CD4-positive, alpha-beta T cell (primary cell): ENCODE measurements at regions not wholly inside any gene's neighbourhood (a gene's known extent, or its start where the extent isn't known, plus 50 kb on each side); places are given as distances from the start of the nearest gene placed in this dataset.

Experiments
- ATAC-seq: fragments of 200-7000 bp; cut with Tn5 transposase; one replicate; pipeline ENCODE4 v1.10.0; 2022; ENCODE audit warnings: mild to moderate bottlenecking; ENCODE audit not compliant: poor library complexity
- CTCF ChIA-PET: fragments of 350-600 bp; sonication (Branson Sonifier 250); formaldehyde crosslinking; loops from one replicate; lab custom pipeline; 2021; ENCODE audit warnings: antibody characterized with exemption, inconsistent platforms; lab: Charles Lee
- POLR2A ChIA-PET: fragments of 350-600 bp; sonication (Branson Sonifier 250); formaldehyde crosslinking; loops from one replicate; lab custom pipeline; 2021; ENCODE audit warnings: antibody characterized with exemption, inconsistent platforms; lab: Charles Lee
- DNase-seq, 14 experiments: peaks; one replicate each; pipeline ENCODE4 v3.0.0-alpha.2; 2013 to 2020; ENCODE audit warnings: mixed read lengths in 2 of 14
- H3K27ac ChIP-seq, 2 donors: one replicate each; pipeline versions ENCODE4 v1.5.1 to v1.7.0; 2013; ENCODE audit warnings: low read length in 2 of 2, low read depth in 1 of 2, mild to moderate bottlenecking in 1 of 2
- H3K27me3 ChIP-seq, 2 experiments: 1 replicate in 1 of 2; 2 replicates in 1 of 2; pipeline versions ENCODE4 v1.6.1 to v1.7.0; 2013; ENCODE audit warnings: low read length in 2 of 2, control low read depth in 1 of 2, mild to moderate bottlenecking in 1 of 2, moderate library complexity in 1 of 2; ENCODE audit not compliant: insufficient read depth in 2 of 2, control insufficient read depth in 1 of 2
- H3K36me3 ChIP-seq: one replicate; pipeline ENCODE4 v1.6.1; 2013; ENCODE audit warnings: low read length, control low read depth; ENCODE audit not compliant: insufficient read depth
- H3K4me1 ChIP-seq: one replicate; pipeline ENCODE4 v1.6.1; 2013; ENCODE audit warnings: low read length, control low read depth; ENCODE audit not compliant: insufficient read depth
- H3K4me3 ChIP-seq: one replicate; pipeline ENCODE4 v1.5.1; 2013; ENCODE audit warnings: mild to moderate bottlenecking, low read length, moderate library complexity
- H3K9me3 ChIP-seq, 2 experiments: 1 replicate in 1 of 2; 2 replicates in 1 of 2; pipeline versions ENCODE4 v1.6.1 to v1.7.0; 2013; ENCODE audit warnings: low read length in 2 of 2, mild to moderate bottlenecking in 2 of 2, control low read depth in 1 of 2, moderate library complexity in 1 of 2; ENCODE audit not compliant: control insufficient read depth in 1 of 2, insufficient read depth in 1 of 2
- H3K27ac Mint-ChIP-seq: one replicate; pipeline ENCODE4 v1.8.0; 2020; ENCODE audit warnings: mixed read lengths
- H3K27me3 Mint-ChIP-seq: one replicate; pipeline ENCODE4 v1.8.0; 2021; ENCODE audit warnings: mixed read lengths
- H3K36me3 Mint-ChIP-seq: one replicate; pipeline ENCODE4 v1.8.0; 2021; ENCODE audit warnings: low read depth, mixed read lengths
- H3K4me1 Mint-ChIP-seq: one replicate; pipeline ENCODE4 v1.8.0; 2021; ENCODE audit warnings: low read depth, mixed read lengths
- H3K4me3 Mint-ChIP-seq: one replicate; pipeline ENCODE4 v1.8.0; 2020; ENCODE audit warnings: mild to moderate bottlenecking, mixed read lengths
- H3K9me3 Mint-ChIP-seq: one replicate; pipeline ENCODE4 v1.8.0; 2020; ENCODE audit warnings: mixed read lengths
- CTCF ChIP-seq: fragments of 200-600 bp; IDR thresholded peaks from one replicate; pipeline ENCODE4 v1.8.0; 2022; ENCODE audit warnings: antibody characterized with exemption, mild to moderate bottlenecking
- intact Hi-C, 2 experiments: fragments of 100-400 bp; cut with DNase I in 1 of 2; cut with micrococcal nuclease in 1 of 2; formaldehyde crosslinking; loops; one replicate each; pipeline versions ENCODE4 v1.15.1 to v1.9.0; 2023 to 2025; cut with DNase I, micrococcal nuclease

- DNase-seq = peak in 1 of 14 experiments; percentile 5
- H3K27ac ChIP-seq = no peak overlapping the region
- Mint-ChIP-seq H3K27ac (no peak overlapping the region), H3K36me3 (no peaks in the 10 kb centered on the region), H3K4me3 (no peak overlapping the region), H3K4me1 (no peaks in the 10 kb centered on the region), H3K27me3 (no peaks in the 10 kb centered on the region), H3K9me3 (no peaks in the 10 kb centered on the region)
- intact Hi-C loops = loop anchor here (5.0 kb wide), 1 partner anchor 1244 kb away; no protein-coding TSS in a partner anchor
- TF ChIP-seq CTCF = no peak
- H3K27me3 ChIP-seq = no peaks in the 10 kb centered on the region
- no peak for ATAC-seq
- no peaks in the 10 kb centered on the region for H3K9me3 ChIP-seq
- H3K36me3 ChIP-seq = no peaks in the 10 kb centered on the region
- ChIA-PET CTCF (no interaction called here), POLR2A (no interaction called here)
- no peaks in the 10 kb centered on the region for H3K4me1 ChIP-seq
- H3K4me3 ChIP-seq = no peak overlapping the region
Observed at GRCh38 chr10:36880898-36881297, 244.5 kb upstream of the ANKRD30A start.

GRCh38 chr10:36872702-36873393, 252.6 kb upstream of the ANKRD30A start:
- CTCF ChIA-PET = no interaction called here

GRCh38 chr10:36840788-36841187, 284.6 kb upstream of the ANKRD30A start:
- Histone ChIP-seq H3K27me3 (no peaks in the 10 kb centered on the region), H3K4me3 (no peak overlapping the region), H3K4me1 (no peaks in the 10 kb centered on the region), H3K36me3 (no peaks in the 10 kb centered on the region), H3K9me3 (peaks cover 0 to 13% of the 10 kb centered on the region in 2 experiments), H3K27ac (no peak overlapping the region)
- ChIA-PET POLR2A (no interaction called here), CTCF (no interaction called here)
- Mint-ChIP-seq H3K36me3 (no peaks in the 10 kb centered on the region), H3K4me3 (no peak overlapping the region), H3K27ac (no peak overlapping the region), H3K27me3 (no peaks in the 10 kb centered on the region), H3K4me1 (no peaks in the 10 kb centered on the region), H3K9me3 (peaks cover 8% of the 10 kb centered on the region)
- DNase-seq = no peak
- intact Hi-C loops = no loop called here
- no peak for ATAC-seq
- no peak for TF ChIP-seq CTCF

More at GRCh38 chr10:36872702-36873393, 252.6 kb upstream of the ANKRD30A start:
- Histone ChIP-seq H3K36me3 (no peaks in the 10 kb centered on the region), H3K9me3 (peaks cover 0 to 10% of the 10 kb centered on the region in 2 experiments), H3K4me3 (no peak overlapping the region), H3K4me1 (no peaks in the 10 kb centered on the region), H3K27ac (no peak overlapping the region), H3K27me3 (no peaks in the 10 kb centered on the region)
- DNase-seq (no peak), ATAC-seq (no peak)
- no peaks in the 10 kb centered on the region for H3K27me3 Mint-ChIP-seq
- no peak for TF ChIP-seq CTCF
- intact Hi-C loops = no loop called here
- no peaks in the 10 kb centered on the region for H3K9me3 Mint-ChIP-seq
- H3K36me3 Mint-ChIP-seq = no peaks in the 10 kb centered on the region
- no peak overlapping the region for H3K27ac Mint-ChIP-seq
- no peak overlapping the region for H3K4me3 Mint-ChIP-seq
- H3K4me1 Mint-ChIP-seq = no peaks in the 10 kb centered on the region
- POLR2A ChIA-PET = no interaction called here
